HL-60 (cell line): ENCODE measurements at regions not wholly inside any gene's neighbourhood (a gene's known extent, or its start where the extent isn't known, plus 50 kb on each side); places are given as distances from the start of the nearest gene placed in this dataset.

Source experiments
- POLR2AphosphoS5 ChIP-seq: IDR thresholded peaks from 2 replicates; pipeline ENCODE4 v1.6.1; 2012; ENCODE audit warnings: low read depth
- TF ChIP-seq, protein P1 (sequence below): IDR thresholded peaks from one replicate; pipeline ENCODE4 v1.5.1; 2011; ENCODE audit warnings: low read length, control low read depth, inconsistent platforms; ENCODE audit not compliant: insufficient read depth
- TF ChIP-seq, protein P2 (sequence below): IDR thresholded peaks from 2 replicates; pipeline ENCODE4 v1.6.1; 2012; ENCODE audit warnings: low read depth; ENCODE audit not compliant: insufficient replicate concordance

DNA sequence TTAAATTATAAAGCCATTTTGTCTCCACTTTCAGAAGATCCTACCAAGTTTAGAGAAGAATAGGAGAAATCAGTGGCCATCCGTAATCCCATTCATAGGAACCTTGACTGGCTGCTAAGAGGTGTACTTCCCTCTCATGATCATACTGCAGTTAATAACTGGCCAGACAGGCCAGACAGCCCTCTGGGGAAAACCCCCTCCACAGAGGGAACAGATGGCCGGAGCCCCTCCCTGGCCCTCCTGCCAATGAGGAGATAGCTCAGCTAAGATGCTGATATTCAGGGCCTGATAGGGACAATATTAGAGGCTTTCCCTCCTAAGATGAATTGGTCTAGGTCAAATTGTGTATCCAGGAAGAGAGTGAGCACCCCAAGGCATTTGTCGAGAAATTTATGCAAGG, 200.0 kb upstream of the MAOA start:
- TF ChIP-seq, protein P1, sequence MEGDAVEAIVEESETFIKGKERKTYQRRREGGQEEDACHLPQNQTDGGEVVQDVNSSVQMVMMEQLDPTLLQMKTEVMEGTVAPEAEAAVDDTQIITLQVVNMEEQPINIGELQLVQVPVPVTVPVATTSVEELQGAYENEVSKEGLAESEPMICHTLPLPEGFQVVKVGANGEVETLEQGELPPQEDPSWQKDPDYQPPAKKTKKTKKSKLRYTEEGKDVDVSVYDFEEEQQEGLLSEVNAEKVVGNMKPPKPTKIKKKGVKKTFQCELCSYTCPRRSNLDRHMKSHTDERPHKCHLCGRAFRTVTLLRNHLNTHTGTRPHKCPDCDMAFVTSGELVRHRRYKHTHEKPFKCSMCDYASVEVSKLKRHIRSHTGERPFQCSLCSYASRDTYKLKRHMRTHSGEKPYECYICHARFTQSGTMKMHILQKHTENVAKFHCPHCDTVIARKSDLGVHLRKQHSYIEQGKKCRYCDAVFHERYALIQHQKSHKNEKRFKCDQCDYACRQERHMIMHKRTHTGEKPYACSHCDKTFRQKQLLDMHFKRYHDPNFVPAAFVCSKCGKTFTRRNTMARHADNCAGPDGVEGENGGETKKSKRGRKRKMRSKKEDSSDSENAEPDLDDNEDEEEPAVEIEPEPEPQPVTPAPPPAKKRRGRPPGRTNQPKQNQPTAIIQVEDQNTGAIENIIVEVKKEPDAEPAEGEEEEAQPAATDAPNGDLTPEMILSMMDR = no peak
- no peak for TF ChIP-seq POLR2AphosphoS5
- TF ChIP-seq, protein P2, sequence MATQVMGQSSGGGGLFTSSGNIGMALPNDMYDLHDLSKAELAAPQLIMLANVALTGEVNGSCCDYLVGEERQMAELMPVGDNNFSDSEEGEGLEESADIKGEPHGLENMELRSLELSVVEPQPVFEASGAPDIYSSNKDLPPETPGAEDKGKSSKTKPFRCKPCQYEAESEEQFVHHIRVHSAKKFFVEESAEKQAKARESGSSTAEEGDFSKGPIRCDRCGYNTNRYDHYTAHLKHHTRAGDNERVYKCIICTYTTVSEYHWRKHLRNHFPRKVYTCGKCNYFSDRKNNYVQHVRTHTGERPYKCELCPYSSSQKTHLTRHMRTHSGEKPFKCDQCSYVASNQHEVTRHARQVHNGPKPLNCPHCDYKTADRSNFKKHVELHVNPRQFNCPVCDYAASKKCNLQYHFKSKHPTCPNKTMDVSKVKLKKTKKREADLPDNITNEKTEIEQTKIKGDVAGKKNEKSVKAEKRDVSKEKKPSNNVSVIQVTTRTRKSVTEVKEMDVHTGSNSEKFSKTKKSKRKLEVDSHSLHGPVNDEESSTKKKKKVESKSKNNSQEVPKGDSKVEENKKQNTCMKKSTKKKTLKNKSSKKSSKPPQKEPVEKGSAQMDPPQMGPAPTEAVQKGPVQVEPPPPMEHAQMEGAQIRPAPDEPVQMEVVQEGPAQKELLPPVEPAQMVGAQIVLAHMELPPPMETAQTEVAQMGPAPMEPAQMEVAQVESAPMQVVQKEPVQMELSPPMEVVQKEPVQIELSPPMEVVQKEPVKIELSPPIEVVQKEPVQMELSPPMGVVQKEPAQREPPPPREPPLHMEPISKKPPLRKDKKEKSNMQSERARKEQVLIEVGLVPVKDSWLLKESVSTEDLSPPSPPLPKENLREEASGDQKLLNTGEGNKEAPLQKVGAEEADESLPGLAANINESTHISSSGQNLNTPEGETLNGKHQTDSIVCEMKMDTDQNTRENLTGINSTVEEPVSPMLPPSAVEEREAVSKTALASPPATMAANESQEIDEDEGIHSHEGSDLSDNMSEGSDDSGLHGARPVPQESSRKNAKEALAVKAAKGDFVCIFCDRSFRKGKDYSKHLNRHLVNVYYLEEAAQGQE = no peak
